Left ventricle myocardium inferior (tissue), 1 donor: ENCODE measurements at regions not wholly inside any gene's neighbourhood (a gene's known extent, or its start where the extent isn't known, plus 50 kb on each side); places are given as distances from the start of the nearest gene placed in this dataset.

Experiments
- DNase-seq: peaks from one replicate; pipeline ENCODE4 v3.0.0-alpha.2; 2020
- H3K27ac ChIP-seq: fragments of 200-600 bp; replicated peaks from 2 replicates; pipeline ENCODE4 v1.8.0; 2021
- H3K27me3 ChIP-seq: fragments of 200-600 bp; 2 replicates; pipeline ENCODE4 v1.8.0; 2021; ENCODE audit warnings: low read depth
- H3K36me3 ChIP-seq: fragments of 200-600 bp; 2 replicates; pipeline ENCODE4 v1.8.0; 2021
- H3K4me1 ChIP-seq: fragments of 200-600 bp; 2 replicates; pipeline ENCODE4 v1.8.0; 2021
- H3K4me3 ChIP-seq: fragments of 200-600 bp; 2 replicates; pipeline ENCODE4 v1.8.0; 2021; ENCODE audit warnings: mild to moderate bottlenecking, moderate library complexity
- H3K9me3 ChIP-seq: fragments of 200-600 bp; replicated peaks from 2 replicates; pipeline ENCODE4 v1.8.0; 2021
- CTCF ChIP-seq: fragments of 200-600 bp; IDR thresholded peaks from 2 replicates; pipeline ENCODE4 v1.8.0; 2021; ENCODE audit warnings: antibody characterized with exemption, mild to moderate bottlenecking, borderline replicate concordance
- intact Hi-C: fragments of 100-400 bp; cut with micrococcal nuclease; formaldehyde crosslinking; loops from one replicate; pipeline ENCODE4 v1.11.0; 2022
- donor health status: DM: no; HTN: yes; CAD: no; lungs with severe emphysema.

DNA sequence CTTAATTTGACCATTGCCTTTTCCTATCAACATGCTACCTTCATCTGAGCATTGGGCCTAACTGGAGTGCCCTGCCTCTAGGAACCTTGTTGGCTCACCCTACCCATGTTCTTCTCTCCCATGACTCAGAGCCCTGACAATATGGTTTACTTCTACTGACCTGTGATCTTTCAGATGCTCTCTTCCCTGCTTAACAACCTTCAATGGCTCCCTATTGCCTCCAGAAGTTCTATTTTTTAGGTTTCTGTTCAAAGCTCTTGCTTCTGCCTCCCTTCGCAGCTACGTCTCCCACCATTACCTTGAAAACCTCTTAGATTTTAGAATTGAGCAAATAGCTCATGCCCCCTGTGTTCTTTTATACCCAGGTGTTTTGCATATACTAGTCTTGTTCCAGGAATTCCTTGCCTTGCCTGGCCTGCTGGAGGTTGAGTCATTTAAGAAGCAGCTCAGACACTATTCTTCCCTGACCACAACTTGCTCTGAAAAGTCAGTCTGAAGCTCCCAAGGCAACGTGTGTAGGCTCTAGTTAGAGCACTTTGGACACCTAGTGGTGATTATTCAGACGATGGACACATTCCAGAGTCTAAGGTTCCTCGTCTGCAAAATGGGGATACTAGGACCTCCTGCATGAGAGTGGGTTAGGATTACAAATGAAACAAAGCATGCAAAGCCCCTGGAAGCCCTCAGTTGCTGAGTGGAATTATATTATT lies 64.4 kb upstream of the EMX2 start:
- no peak for DNase-seq
- peak; percentile 36 for TF ChIP-seq CTCF
- Histone ChIP-seq H3K27ac (peak overlapping the region; percentile 51), H3K4me1 (no peaks in the 10 kb centered on the region), H3K27me3 (peaks cover 95% of the 10 kb centered on the region), H3K4me3 (no peak overlapping the region), H3K9me3 (no peaks in the 10 kb centered on the region), H3K36me3 (no peaks in the 10 kb centered on the region)
- intact Hi-C loops = no loop called here

DNA sequence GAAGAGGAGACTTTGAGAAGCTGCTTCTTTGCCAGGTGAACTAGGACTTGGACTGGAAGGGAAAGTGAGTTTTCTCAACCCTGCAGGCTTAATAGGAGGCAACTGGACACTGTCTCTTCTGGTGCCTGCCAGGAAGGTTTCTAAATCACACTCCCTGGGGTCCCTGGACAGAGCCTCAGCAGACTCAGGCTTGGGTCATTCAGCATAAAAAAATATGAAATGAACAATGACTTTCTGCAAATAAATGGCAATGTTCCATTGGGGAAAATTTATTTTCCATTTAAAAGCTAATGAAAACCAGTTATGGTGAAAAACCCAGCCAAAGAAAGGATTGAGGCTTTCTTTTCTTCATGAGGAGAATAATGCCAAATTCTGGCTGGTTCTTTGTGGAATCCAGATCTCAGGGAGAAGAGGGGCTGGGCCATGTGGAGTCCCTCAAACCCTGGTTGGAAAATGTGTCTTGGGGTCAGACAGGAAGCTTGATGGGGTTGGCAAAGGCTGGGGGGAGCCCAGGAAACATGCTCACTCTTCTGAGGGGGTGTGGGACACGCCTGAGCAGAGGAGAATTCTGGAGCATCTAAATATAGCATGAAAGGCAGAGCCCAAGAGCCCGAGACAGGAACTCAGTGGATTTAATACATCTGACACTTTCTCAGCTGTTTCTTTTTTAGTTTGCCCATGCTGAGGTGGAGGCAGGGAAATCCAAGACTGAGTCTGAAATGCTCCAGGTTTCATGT lies 65.2 kb upstream of the EMX2 start:
- Histone ChIP-seq H3K27ac (peak overlapping the region; percentile 55), H3K4me3 (no peak overlapping the region), H3K27me3 (peaks cover 95% of the 10 kb centered on the region), H3K36me3 (no peaks in the 10 kb centered on the region), H3K4me1 (no peaks in the 10 kb centered on the region), H3K9me3 (no peaks in the 10 kb centered on the region)
- no peak for TF ChIP-seq CTCF
- intact Hi-C loops = no loop called here
- no peak for DNase-seq

GRCh38 chr10:117476716-117477115 lies 65.8 kb upstream of the EMX2 start:
- no peak for DNase-seq
- Histone ChIP-seq H3K4me3 (no peak overlapping the region), H3K27me3 (peaks cover 95% of the 10 kb centered on the region), H3K27ac (peak overlapping the region; percentile 55), H3K36me3 (no peaks in the 10 kb centered on the region), H3K4me1 (no peaks in the 10 kb centered on the region), H3K9me3 (no peaks in the 10 kb centered on the region)
- intact Hi-C loops = no loop called here
- no peak for TF ChIP-seq CTCF

GRCh38 chr10:117476281-117476680 lies 66.3 kb upstream of the EMX2 start:
- no peaks in the 10 kb centered on the region for H3K9me3 ChIP-seq
- H3K4me3 ChIP-seq = no peak overlapping the region
- no peak for TF ChIP-seq CTCF
- intact Hi-C loops = no loop called here
- H3K27ac ChIP-seq = peak overlapping the region; percentile 55
- no peaks in the 10 kb centered on the region for H3K36me3 ChIP-seq
- peaks cover 95% of the 10 kb centered on the region for H3K27me3 ChIP-seq
- DNase-seq = no peak
- no peaks in the 10 kb centered on the region for H3K4me1 ChIP-seq

DNA sequence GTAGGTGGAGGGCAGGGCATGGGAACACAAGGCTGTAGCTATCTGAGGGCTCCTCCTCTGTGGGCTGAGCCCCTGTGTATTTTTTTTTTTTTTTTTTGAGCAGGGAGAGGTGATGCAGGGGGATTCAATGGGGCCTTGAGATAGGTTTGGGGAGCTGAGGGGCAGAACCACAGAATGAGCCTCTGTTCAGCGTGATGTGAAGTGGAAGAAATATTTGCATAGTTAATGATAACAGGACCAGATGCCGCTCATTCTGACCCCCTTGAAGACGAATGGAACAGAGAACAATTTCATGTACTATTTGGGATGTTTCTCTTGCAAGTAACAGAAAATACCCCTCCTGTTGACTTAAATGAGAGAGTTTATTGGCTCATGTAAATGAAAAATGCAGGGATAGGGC lies 69.7 kb upstream of the EMX2 start:
- TF ChIP-seq CTCF = no peak
- DNase-seq = no peak
- Histone ChIP-seq H3K9me3 (no peaks in the 10 kb centered on the region), H3K4me3 (no peak overlapping the region), H3K27me3 (peaks cover 90% of the 10 kb centered on the region), H3K4me1 (no peaks in the 10 kb centered on the region), H3K27ac (no peak overlapping the region), H3K36me3 (no peaks in the 10 kb centered on the region)
- intact Hi-C loops = no loop called here
